ENCODE measurements at regions not wholly inside any gene's neighbourhood (a gene's known extent, or its start where the extent isn't known, plus 50 kb on each side); places are given as distances from the start of the nearest gene placed in this dataset.
"Not testable (repeated sequence)": the region's sequence is repeated elsewhere in the genome, so short reads cannot be mapped to it uniquely, and the experiment has no call there.

DNA sequence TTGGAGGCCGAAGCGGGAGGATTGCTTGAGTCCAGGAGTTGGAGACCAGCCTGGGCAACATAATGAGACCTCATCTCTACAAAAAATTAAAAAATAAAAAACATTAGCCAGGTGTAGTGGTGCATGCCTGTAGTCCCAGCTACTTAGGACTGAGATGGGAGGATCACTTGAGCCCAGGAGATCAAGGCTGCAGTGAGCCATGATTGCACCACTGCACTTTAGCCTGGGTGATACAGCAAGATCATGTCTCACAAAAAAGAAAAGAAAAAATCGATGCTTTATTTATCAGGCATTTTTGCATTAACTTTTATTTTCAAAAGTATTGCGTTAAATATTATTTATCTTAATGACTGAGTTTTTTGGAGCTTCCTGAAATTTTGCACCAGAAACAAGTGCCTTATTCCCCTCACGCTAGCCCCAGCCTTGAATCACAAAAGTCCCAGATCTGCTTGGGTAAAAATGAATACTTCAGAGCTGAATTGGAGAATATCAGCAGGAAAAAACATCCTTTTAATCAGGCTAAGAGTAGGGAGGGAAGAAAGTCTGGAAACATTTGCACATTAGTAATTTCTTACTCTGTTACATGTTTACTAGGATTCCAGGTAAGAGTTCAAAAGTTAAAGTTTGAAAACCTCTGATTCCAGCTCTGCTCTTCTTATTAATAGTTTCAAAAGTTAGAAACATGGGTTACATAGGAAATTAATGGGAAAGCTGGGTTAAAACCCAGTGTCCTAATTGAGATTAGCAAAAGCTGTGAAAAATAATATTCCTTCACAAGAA lies 111.4 kb upstream of the FOXN2 start:
- CTCF ChIA-PET: no interaction called here
- no peak overlapping the region for H3K4me3 ChIP-seq (ENCODE audit: low read depth, low read length)
- TF ChIP-seq, protein P1, sequence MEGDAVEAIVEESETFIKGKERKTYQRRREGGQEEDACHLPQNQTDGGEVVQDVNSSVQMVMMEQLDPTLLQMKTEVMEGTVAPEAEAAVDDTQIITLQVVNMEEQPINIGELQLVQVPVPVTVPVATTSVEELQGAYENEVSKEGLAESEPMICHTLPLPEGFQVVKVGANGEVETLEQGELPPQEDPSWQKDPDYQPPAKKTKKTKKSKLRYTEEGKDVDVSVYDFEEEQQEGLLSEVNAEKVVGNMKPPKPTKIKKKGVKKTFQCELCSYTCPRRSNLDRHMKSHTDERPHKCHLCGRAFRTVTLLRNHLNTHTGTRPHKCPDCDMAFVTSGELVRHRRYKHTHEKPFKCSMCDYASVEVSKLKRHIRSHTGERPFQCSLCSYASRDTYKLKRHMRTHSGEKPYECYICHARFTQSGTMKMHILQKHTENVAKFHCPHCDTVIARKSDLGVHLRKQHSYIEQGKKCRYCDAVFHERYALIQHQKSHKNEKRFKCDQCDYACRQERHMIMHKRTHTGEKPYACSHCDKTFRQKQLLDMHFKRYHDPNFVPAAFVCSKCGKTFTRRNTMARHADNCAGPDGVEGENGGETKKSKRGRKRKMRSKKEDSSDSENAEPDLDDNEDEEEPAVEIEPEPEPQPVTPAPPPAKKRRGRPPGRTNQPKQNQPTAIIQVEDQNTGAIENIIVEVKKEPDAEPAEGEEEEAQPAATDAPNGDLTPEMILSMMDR (IDR thresholded peaks at IDR 0.05; ENCODE audit: insufficient read depth, low read length, missing control alignments): no peak
- POLR2A ChIA-PET: no interaction called here
- DNase-seq (ENCODE audit: low read depth, low spot score): no peak

DNA sequence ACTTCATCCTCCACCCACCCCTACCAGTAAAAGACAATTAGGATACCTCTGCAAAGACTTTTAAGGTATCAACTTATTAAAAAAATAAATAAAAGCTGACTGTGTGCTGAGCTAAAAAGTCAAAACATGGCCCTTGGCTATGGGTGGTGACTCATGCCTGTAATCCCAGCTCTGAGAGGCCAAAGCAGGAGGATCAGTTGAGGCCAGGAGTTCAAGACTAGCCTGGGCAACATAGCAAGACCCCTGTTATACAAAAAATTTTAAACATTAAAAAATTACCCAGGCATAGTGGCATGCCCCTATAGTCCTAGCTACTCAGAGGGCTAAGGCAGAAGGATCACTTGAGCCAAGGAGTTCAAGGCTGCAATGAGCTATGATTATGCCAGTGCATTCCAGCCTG lies 110.8 kb upstream of the FOXN2 start:
- no peak overlapping the region for H3K4me3 ChIP-seq (ENCODE audit: low read depth, low read length)
- POLR2A ChIA-PET: no interaction called here
- TF ChIP-seq, protein P1 (IDR thresholded peaks at IDR 0.05; ENCODE audit: insufficient read depth, low read length, missing control alignments): no peak
- DNase-seq (ENCODE audit: low read depth, low spot score): no peak
- CTCF ChIA-PET: interaction anchor here (1.5 kb wide), 1 partner anchor 51 kb away, joined by 3 read pairs; no protein-coding TSS in a partner anchor

DNA sequence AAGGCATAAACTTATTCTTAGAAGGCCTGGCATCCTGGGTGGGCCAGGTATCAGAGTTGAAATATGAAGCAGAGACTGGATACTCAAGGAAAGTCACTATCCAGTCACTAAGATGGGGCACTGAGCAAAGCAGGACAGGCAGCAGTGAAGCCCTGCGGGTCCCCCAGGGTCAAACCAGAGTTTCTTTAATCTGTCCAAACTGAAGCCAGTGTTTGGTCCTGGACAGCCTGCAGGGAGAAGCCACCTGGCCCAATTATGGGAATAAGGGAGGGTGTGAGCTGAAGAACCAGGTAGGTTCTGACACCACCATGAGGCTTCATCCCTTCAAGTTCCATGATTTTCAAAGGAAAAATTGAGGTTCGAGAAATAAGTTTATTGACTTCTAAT lies 109.7 kb upstream of the FOXN2 start:
- TF ChIP-seq, protein P1 (IDR thresholded peaks at IDR 0.05; ENCODE audit: insufficient read depth, low read length, missing control alignments): no peak
- no peak overlapping the region for H3K4me3 ChIP-seq (ENCODE audit: low read depth, low read length)
- ChIA-PET CTCF (interaction anchor here (1.4 to 1.5 kb wide), 2 partner anchors 9 to 50 kb away, joined by 3 to 4 read pairs; no protein-coding TSS in a partner anchor), POLR2A (no interaction called here)
- DNase-seq (ENCODE audit: low read depth, low spot score): no peak

DNA sequence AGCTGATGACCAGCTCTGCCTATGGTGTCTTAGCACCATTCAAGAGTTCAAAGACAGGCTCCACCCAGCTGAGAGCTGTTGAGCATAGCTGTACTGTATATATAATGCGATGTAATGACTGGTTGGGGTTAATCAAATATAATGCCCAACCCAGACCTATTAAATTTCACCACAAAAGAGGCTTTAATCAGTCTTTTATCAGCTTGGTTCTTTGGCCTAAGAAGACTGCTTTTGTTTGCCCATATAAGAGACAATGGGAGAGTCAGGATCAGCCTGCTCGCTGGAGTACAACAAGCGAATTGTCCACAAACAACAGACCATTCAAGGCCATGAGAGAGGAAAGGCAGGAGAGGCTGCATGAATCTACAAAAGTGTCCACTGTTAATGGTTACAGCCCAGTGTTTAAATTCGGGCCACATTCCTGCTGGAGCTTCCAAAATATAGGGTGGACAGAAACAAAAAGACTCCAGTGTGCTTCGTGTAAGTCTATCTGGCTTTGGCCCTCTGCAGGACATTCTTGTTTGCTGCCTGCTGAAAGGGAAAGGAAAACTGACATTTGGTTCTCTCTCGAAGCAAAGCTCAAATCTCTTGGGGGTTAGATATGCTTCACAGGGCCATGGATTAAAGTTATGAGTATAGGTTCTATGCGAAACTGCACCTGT lies 109.2 kb upstream of the FOXN2 start:
- DNase-seq (ENCODE audit: low read depth, low spot score): no peak
- ChIA-PET CTCF (interaction anchor here (1.4 to 1.5 kb wide), 2 partner anchors 8 to 50 kb away, joined by 3 to 4 read pairs; no protein-coding TSS in a partner anchor), POLR2A (no interaction called here)
- TF ChIP-seq, protein P1 (IDR thresholded peaks at IDR 0.05; ENCODE audit: insufficient read depth, low read length, missing control alignments): no peak
- H3K4me3 ChIP-seq (ENCODE audit: low read depth, low read length): no peak overlapping the region

DNA sequence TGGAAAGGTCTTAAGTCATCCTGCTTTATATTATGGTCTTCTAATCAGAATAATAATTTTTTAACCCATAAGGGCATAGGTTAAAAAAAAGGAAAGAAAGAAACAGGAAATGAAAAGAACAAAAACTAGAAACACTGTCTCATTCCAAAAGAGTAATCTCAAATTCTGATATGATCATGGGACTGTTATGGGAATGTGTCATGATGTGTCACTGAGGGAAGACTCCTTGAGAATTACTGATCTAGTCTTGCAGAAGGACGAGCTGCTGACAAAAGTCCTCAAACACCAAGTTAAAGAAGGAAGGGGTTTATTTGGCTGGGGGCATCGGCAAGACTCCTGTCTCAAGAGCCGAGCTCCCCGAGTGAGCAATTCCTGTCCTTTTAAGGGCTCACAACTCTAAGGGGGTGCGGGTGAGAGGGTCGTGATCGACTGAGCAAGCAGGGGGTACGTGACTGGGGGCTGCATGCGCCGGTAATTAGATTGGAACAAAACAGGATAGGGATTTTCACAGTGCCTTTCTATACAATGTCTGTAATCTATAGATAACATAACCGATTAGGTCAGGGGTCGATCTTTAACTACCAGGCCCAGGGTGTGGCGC lies 108.3 kb upstream of the FOXN2 start:
- DNase-seq (ENCODE audit: low read depth, low spot score); POLR2A ChIA-PET: not testable (repeated sequence)
- CTCF ChIA-PET: interaction anchor here (1.4 kb wide), 1 partner anchor 8 kb away, joined by 4 read pairs; no protein-coding TSS in a partner anchor

DNA sequence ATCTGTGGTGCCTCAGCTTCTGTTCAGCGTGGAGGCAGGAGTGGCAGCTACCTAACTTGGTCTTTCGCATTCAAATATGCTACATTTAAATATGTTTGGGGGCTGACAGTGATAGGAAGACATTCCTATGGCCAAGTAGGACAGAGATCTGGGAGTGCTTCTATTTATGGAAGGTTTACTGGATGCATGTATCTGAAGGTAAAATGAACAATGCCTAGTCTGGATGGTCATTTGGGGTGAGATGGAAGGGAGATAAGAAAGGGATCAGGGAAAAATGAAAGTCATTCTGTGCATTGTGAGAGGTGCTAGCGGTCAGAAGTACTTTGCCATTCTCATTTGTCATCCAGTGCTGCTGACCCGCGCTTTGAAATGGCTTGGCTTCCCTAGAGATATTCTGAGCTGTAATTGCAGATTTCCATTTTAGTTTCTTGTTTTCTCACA lies 107.3 kb upstream of the FOXN2 start:
- no peak overlapping the region for H3K4me3 ChIP-seq (ENCODE audit: low read depth, low read length)
- TF ChIP-seq, protein P1 (IDR thresholded peaks at IDR 0.05; ENCODE audit: insufficient read depth, low read length, missing control alignments): no peak
- ChIA-PET POLR2A (no interaction called here), CTCF (no interaction called here)
- DNase-seq (ENCODE audit: low read depth, low spot score): no peak

More for the DNA sequence above, 108.3 kb upstream of the FOXN2 start:
- H3K4me3 ChIP-seq (ENCODE audit: low read depth, low read length): not testable (repeated sequence)

Measured in AG04449 (cell line).